ENCODE measurements at regions not wholly inside any gene's neighbourhood (a gene's known extent, or its start where the extent isn't known, plus 50 kb on each side); places are given as distances from the start of the nearest gene placed in this dataset.
"Not testable (repeated sequence)": the region's sequence is repeated elsewhere in the genome, so short reads cannot be mapped to it uniquely, and the experiment has no call there.

DNA sequence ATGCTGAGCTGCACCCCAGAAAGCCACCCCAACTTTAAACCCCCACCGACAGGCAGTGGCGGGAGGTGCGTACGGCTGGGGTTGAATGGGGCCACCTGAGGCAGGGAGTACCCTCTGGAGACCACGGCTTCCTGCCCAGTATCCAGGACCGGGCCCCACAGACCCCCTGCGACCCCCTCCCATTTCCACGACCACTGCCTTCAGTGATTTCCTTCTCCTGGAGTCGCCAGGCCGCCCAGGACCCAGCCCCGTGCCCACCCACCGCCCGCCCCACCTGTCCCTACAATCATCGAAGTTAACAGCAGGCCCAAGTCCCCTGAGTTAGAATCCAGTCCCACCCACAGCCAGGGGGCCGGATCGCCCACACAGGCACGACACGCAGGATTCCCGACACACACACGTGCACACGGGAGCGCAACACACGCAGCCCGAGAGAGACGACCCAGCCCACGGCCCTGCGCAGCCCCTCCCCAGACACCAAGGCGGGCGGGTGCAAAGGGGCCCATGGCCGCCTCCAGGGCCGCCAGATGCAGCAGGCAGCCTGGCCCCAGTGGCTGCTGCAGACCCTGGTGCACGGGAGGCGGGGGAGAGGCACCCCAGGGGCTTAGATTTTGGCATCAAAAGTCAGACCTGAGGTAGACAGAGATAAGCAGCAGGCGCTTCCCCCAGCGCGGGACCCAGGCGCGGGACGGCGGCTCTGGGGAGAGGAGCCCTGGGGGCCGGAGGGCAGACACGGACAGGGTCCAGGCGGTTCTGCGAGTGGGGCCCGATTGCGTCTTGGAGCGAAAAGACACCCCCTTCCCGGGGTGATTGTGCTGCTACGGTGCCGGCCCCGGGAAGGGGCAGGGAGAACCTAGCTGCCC is 104.8 kb downstream of the SPATA31A6 start:
- not testable (repeated sequence) for H3K27me3 ChIP-seq (ENCODE audit: insufficient read depth, insufficient read length); H3K4me1 ChIP-seq (ENCODE audit: insufficient read depth, insufficient read length); DNase-seq (ENCODE audit: low read depth, low spot score); H3K4me3 ChIP-seq (ENCODE audit: insufficient read length, low read depth); H3K9me3 ChIP-seq (ENCODE audit: insufficient read depth, low read length); H3K36me3 ChIP-seq (ENCODE audit: insufficient read depth, insufficient read length, low read length); H3K9ac ChIP-seq (ENCODE audit: insufficient read length, low read depth)

DNA sequence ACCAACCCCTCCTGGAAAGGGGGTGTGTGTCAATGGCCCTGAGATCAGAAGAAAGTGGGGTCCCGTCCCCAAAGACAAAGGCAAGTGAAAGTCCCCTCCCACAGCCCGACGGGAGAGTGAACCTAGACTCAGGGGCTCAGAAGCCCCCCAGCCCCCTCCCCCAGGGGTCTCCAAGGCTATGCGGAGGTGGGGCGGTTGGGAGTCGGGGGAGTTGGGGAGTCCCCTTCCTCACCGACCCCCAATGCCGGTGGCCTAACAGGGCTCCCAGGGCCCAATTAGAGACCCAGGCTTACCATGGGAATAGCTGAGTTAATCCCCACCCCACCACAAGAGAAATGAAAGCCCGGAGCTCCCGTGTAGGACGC is 105.4 kb downstream of the SPATA31A6 start:
- not testable (repeated sequence) for DNase-seq (ENCODE audit: low read depth, low spot score); H3K4me1 ChIP-seq (ENCODE audit: insufficient read depth, insufficient read length); H3K36me3 ChIP-seq (ENCODE audit: insufficient read depth, insufficient read length, low read length); H3K9ac ChIP-seq (ENCODE audit: insufficient read length, low read depth); H3K27me3 ChIP-seq (ENCODE audit: insufficient read depth, insufficient read length); H3K9me3 ChIP-seq (ENCODE audit: insufficient read depth, low read length); H3K4me3 ChIP-seq (ENCODE audit: insufficient read length, low read depth)

DNA sequence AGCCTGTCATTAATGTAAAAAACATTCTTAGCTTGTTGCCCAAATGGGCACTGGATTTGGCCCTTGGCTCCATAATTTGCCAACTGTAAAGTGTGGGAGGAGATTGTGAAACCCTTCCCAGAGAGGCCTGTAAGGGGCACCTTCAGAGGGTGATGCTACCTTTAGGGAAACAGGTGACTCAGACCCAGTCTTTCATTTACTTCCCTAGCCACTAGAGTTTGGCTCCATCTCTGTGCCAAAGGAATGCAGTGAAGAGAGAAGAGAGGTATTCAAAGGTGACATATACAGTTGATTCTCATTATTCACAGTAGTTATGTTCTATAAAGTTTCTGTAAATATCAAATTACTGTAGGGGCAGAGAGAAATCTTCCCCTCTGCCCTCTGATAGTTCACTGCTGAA is 116.7 kb downstream of the SPATA31A6 start:
- H3K9me3 ChIP-seq (ENCODE audit: insufficient read depth, low read length); H3K9ac ChIP-seq (ENCODE audit: insufficient read length, low read depth); H3K4me1 ChIP-seq (ENCODE audit: insufficient read depth, insufficient read length): not testable (repeated sequence)

DNA sequence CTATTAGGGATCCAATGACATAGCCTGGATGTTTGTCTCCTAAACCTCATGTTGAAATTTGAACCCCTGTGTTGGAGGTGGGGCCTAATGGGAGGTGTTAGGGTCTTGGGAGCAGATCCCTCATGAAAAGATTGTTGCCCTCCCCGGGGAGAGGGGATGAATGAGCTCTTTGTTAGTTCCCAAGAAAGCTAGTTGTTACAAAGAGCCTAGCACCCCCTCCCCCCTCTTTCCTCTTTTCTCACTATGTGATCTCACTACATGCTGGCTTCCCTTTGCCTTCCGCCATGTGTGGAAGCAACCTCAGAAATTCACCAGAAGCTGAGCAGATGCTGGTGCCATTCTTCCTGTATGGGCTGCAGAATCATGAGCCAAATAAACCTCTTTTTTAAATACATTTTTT is 123.2 kb downstream of the SPATA31A6 start:
- not testable (repeated sequence) for H3K4me1 ChIP-seq (ENCODE audit: insufficient read depth, insufficient read length); H3K36me3 ChIP-seq (ENCODE audit: insufficient read depth, insufficient read length, low read length); H3K4me3 ChIP-seq (ENCODE audit: insufficient read length, low read depth); H3K9ac ChIP-seq (ENCODE audit: insufficient read length, low read depth); H3K27me3 ChIP-seq (ENCODE audit: insufficient read depth, insufficient read length); H3K9me3 ChIP-seq (ENCODE audit: insufficient read depth, low read length)
- DNase-seq (ENCODE audit: low read depth, low spot score) = peak; percentile 46

More for the DNA sequence above, 116.7 kb downstream of the SPATA31A6 start:
- H3K27me3 ChIP-seq (ENCODE audit: insufficient read depth, insufficient read length); H3K36me3 ChIP-seq (ENCODE audit: insufficient read depth, insufficient read length, low read length); DNase-seq (ENCODE audit: low read depth, low spot score); H3K4me3 ChIP-seq (ENCODE audit: insufficient read length, low read depth): not testable (repeated sequence)

DNA sequence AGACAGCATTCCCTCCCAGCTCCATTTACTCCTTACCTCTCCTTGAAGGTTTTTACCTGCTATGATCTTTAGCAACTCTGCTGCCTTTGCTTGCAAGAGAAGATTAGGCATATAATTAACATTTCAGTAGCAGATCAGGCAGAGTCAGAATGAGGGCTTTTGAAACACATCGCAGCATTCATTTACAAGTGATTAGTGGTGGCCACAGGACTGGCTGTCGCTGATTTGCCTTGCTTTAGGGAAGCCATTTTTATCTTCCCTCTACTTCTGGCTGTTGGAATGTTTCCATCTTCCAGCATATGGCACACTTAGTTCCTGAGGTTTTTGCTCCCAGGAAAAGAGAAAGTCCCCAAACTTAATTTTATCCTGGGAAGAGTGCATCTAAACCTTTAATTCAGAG is 124.0 kb downstream of the SPATA31A6 start:
- H3K36me3 ChIP-seq (ENCODE audit: insufficient read depth, insufficient read length, low read length); H3K9me3 ChIP-seq (ENCODE audit: insufficient read depth, low read length); H3K4me1 ChIP-seq (ENCODE audit: insufficient read depth, insufficient read length); H3K27me3 ChIP-seq (ENCODE audit: insufficient read depth, insufficient read length); H3K9ac ChIP-seq (ENCODE audit: insufficient read length, low read depth); DNase-seq (ENCODE audit: low read depth, low spot score); H3K4me3 ChIP-seq (ENCODE audit: insufficient read length, low read depth): not testable (repeated sequence)

DNA sequence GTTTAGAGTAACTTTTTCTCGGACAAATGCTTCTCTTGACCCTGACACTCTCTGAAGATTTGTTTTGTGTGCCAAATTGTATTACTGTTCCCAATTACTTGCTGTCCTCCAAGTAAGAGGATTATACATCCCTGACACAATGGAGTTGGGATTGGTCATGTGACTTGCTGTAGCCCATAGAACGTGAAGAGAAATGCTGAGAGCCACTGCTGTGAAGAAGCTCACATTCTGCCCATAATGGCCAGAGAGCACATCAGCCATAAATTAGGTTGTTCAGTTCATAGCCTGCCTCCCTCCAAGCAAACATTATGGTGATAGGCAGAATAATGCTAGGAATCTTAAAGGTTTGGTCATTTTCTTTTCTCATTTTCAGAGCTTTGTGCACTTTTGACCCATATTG is 127.5 kb downstream of the SPATA31A6 start:
- H3K4me1 ChIP-seq (ENCODE audit: insufficient read depth, insufficient read length); H3K9me3 ChIP-seq (ENCODE audit: insufficient read depth, low read length); H3K9ac ChIP-seq (ENCODE audit: insufficient read length, low read depth); H3K36me3 ChIP-seq (ENCODE audit: insufficient read depth, insufficient read length, low read length); DNase-seq (ENCODE audit: low read depth, low spot score); H3K27me3 ChIP-seq (ENCODE audit: insufficient read depth, insufficient read length); H3K4me3 ChIP-seq (ENCODE audit: insufficient read length, low read depth): not testable (repeated sequence)

DNA sequence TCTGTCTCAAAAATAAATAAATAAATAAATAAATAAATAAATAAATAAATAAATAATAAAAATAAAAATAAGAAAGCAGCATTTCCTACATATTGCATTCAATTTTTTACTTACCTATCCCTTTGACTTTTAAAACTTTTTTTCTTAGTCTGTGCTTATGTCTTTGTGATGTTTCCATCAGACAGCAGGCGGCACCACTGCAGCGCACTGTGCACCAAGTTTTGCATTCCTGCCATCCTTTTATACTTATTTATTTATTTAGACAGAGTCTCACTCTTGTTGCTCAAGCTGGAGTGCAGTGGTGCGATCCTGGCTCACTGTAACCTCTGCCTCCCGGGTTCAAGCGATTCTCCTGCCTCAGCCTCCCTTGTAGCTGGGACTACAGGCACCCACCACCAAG is 132.6 kb downstream of the SPATA31A6 start:
- not testable (repeated sequence) for H3K4me1 ChIP-seq (ENCODE audit: insufficient read depth, insufficient read length); H3K36me3 ChIP-seq (ENCODE audit: insufficient read depth, insufficient read length, low read length); H3K4me3 ChIP-seq (ENCODE audit: insufficient read length, low read depth); H3K9me3 ChIP-seq (ENCODE audit: insufficient read depth, low read length); DNase-seq (ENCODE audit: low read depth, low spot score); H3K27me3 ChIP-seq (ENCODE audit: insufficient read depth, insufficient read length); H3K9ac ChIP-seq (ENCODE audit: insufficient read length, low read depth)

DNA sequence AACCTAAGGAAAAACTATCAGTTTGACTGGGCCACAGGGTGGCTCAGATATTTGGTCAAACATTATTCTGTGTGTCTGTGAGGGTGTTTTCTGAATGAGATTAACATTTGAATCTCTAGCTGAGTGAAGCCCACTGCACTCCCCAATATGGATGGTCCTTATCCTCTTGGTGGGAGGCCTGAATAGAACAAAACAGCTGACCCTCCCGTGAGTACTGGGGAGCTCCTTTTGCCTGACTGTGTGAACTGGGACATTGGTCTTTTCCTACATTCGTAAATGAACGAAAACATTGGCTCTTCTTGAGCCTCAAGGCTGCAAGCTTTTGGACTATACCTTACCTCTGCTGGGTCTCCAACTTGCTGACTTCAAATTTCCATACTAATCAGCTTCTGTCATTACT is 134.2 kb downstream of the SPATA31A6 start:
- not testable (repeated sequence) for DNase-seq (ENCODE audit: low read depth, low spot score); H3K4me3 ChIP-seq (ENCODE audit: insufficient read length, low read depth); H3K9me3 ChIP-seq (ENCODE audit: insufficient read depth, low read length); H3K27me3 ChIP-seq (ENCODE audit: insufficient read depth, insufficient read length); H3K9ac ChIP-seq (ENCODE audit: insufficient read length, low read depth); H3K36me3 ChIP-seq (ENCODE audit: insufficient read depth, insufficient read length, low read length); H3K4me1 ChIP-seq (ENCODE audit: insufficient read depth, insufficient read length)

DNA sequence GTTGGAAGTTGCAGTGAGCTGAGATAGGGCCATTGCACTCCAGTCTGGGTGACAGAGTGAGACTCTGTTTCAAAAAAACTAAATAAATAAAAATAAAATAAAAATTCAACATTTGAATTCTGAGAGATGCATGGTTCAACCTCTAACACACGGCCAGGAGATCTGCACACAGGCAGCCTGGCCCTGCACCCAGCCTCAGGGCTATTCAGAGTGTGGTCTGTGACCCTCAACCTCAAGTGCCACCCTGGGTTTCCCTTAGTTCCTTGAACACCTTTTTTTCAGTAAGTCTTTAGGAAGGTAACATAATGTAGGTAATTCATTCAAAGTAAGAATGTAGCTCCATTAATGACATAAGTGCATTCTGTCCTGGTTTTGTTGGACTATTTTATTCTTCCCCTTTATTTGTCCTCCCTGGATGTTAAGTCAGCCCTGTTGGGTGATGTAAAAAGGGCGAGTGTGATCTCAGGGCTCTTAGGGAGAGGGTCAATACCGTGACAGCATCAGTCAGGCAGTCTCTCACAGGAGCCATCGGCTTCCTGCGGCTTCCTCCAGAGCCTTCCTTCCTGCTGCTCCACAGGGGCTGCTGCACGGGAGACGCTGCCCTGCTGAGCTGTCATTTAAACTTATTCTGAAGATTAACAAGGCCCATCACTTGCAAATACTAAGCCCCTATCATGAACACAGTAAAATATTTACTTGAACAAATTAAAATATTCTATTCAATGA is 139.8 kb downstream of the SPATA31A6 start:
- not testable (repeated sequence) for H3K9ac ChIP-seq (ENCODE audit: insufficient read length, low read depth); H3K4me3 ChIP-seq (ENCODE audit: insufficient read length, low read depth); H3K36me3 ChIP-seq (ENCODE audit: insufficient read depth, insufficient read length, low read length); H3K4me1 ChIP-seq (ENCODE audit: insufficient read depth, insufficient read length); H3K27me3 ChIP-seq (ENCODE audit: insufficient read depth, insufficient read length); H3K9me3 ChIP-seq (ENCODE audit: insufficient read depth, low read length)
- DNase-seq (ENCODE audit: low read depth, low spot score) = peak; percentile 51

DNA sequence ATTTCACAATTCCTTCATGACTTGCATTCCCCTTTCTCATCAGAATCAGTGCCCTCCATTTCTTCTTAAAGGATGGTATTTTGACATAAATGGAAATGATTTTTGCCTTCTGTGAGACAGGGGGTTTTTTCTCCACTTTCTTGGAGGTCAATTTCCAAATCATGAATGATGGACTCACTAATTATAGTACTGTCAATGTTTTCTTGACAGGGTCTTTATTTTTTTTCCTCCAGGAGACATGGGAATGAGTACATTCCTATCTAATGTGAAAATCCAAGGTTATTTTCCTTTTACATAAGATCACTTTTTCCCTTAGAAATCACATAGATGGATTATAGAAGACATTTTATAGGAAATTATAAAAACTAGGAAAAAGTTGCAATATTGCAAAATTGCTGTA is 141.7 kb downstream of the SPATA31A6 start:
- not testable (repeated sequence) for H3K36me3 ChIP-seq (ENCODE audit: insufficient read depth, insufficient read length, low read length); H3K4me3 ChIP-seq (ENCODE audit: insufficient read length, low read depth); H3K4me1 ChIP-seq (ENCODE audit: insufficient read depth, insufficient read length); H3K27me3 ChIP-seq (ENCODE audit: insufficient read depth, insufficient read length); DNase-seq (ENCODE audit: low read depth, low spot score); H3K9ac ChIP-seq (ENCODE audit: insufficient read length, low read depth); H3K9me3 ChIP-seq (ENCODE audit: insufficient read depth, low read length)

DNA sequence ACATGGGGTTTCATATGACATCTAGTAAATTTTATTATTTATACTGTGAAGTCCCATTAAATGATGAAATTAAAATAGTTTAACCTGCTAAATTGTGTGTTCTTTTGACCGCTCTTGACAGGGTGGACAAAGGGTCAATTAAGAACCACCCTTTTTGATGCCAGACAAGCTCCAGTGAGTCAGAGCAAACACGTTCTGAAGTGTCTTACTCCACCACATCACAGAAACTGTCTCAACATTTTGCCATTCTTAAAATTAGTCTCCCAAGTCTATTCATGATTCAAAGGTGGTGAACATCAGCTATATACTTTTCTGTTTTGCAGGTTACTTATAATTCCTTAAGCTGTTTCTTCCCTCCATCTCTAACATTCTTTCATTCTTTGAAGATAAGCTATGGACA is 142.1 kb downstream of the SPATA31A6 start:
- not testable (repeated sequence) for DNase-seq (ENCODE audit: low read depth, low spot score)

DNA sequence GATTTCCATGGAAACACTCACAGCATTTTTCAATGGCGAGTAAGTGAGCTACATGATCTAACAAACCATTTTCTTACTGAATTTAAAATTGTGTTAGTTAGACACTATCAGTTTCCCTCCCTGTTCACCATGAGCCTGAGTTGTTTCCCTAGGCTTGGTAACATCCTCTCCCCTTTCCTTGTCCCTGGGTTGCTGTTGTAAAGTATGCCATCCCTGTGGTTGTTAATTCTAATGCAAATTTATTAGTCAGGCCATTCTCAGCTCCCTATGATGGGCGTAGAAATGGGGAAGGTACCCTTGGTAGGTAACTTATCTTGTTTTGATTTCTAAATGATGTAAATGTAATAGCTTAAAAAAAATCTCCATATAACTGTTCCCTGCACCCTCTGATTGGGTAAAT is 143.0 kb downstream of the SPATA31A6 start:
- not testable (repeated sequence) for H3K4me1 ChIP-seq (ENCODE audit: insufficient read depth, insufficient read length); H3K36me3 ChIP-seq (ENCODE audit: insufficient read depth, insufficient read length, low read length); DNase-seq (ENCODE audit: low read depth, low spot score); H3K9ac ChIP-seq (ENCODE audit: insufficient read length, low read depth); H3K4me3 ChIP-seq (ENCODE audit: insufficient read length, low read depth); H3K9me3 ChIP-seq (ENCODE audit: insufficient read depth, low read length); H3K27me3 ChIP-seq (ENCODE audit: insufficient read depth, insufficient read length)

More for the DNA sequence above, 142.1 kb downstream of the SPATA31A6 start:
- not testable (repeated sequence) for H3K4me3 ChIP-seq (ENCODE audit: insufficient read length, low read depth); H3K36me3 ChIP-seq (ENCODE audit: insufficient read depth, insufficient read length, low read length); H3K4me1 ChIP-seq (ENCODE audit: insufficient read depth, insufficient read length); H3K9ac ChIP-seq (ENCODE audit: insufficient read length, low read depth); H3K27me3 ChIP-seq (ENCODE audit: insufficient read depth, insufficient read length); H3K9me3 ChIP-seq (ENCODE audit: insufficient read depth, low read length)

Data from NT2/D1 (cell line).